Vagina (tissue), 2 donors: ENCODE measurements at regions not wholly inside any gene's neighbourhood (a gene's known extent, or its start where the extent isn't known, plus 50 kb on each side); places are given as distances from the start of the nearest gene placed in this dataset.
A peak's percentile ranks its signal among the peaks of the same experiment; 100 is the strongest.

Source experiments
- POLR2A ChIP-seq, 2 donors: fragments of 450-650 bp; IDR thresholded peaks; one replicate each; pipeline ENCODE4 v1.6.1; 2017; ENCODE audit warnings: antibody characterized with exemption in 2 of 2, mild to moderate bottlenecking in 2 of 2, moderate library complexity in 2 of 2
- TF ChIP-seq, protein P1 (sequence below), 3 experiments: fragments of 450-650 bp in 2 of 3; fragments of 200-600 bp in 1 of 3; sonication (generic) in 1 of 3; IDR thresholded peaks; one replicate each; pipeline ENCODE4 v1.5.1; 2017 to 2019; ENCODE audit warnings: antibody characterized with exemption in 3 of 3, mild to moderate bottlenecking in 2 of 3, moderate library complexity in 2 of 3

- TF ChIP-seq, protein P1, sequence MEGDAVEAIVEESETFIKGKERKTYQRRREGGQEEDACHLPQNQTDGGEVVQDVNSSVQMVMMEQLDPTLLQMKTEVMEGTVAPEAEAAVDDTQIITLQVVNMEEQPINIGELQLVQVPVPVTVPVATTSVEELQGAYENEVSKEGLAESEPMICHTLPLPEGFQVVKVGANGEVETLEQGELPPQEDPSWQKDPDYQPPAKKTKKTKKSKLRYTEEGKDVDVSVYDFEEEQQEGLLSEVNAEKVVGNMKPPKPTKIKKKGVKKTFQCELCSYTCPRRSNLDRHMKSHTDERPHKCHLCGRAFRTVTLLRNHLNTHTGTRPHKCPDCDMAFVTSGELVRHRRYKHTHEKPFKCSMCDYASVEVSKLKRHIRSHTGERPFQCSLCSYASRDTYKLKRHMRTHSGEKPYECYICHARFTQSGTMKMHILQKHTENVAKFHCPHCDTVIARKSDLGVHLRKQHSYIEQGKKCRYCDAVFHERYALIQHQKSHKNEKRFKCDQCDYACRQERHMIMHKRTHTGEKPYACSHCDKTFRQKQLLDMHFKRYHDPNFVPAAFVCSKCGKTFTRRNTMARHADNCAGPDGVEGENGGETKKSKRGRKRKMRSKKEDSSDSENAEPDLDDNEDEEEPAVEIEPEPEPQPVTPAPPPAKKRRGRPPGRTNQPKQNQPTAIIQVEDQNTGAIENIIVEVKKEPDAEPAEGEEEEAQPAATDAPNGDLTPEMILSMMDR (IDR thresholded peaks at IDR 0.05): peak; percentile 19 to 46 (median 26)
- TF ChIP-seq POLR2A (IDR thresholded peaks at IDR 0.05): no peak
These were observed 157.2 kb upstream of the ZNF92 start for GRCh38 chr7:65216469-65216868.
